Transverse colon (tissue), 4 donors: ENCODE measurements at regions not wholly inside any gene's neighbourhood (a gene's known extent, or its start where the extent isn't known, plus 50 kb on each side); places are given as distances from the start of the nearest gene placed in this dataset.

Experiments
- CTCF ChIP-seq, 5 experiments: fragments of 200-600 bp in 3 of 5; fragments of 450-650 bp in 2 of 5; sonication (generic) in 3 of 5; IDR thresholded peaks; 1 replicate in 2 of 5; 2 replicates in 3 of 5; pipeline ENCODE4 v1.5.1; 2016 to 2017; ENCODE audit warnings: antibody characterized with exemption in 5 of 5, inconsistent platforms in 3 of 5, mild to moderate bottlenecking in 2 of 5, moderate library complexity in 1 of 5
- EP300 ChIP-seq: sonication (generic); formaldehyde crosslinking; IDR thresholded peaks from one replicate; pipeline ENCODE4 v1.6.1; 2017; ENCODE audit warnings: antibody characterized with exemption, low read depth
- POLR2AphosphoS5 ChIP-seq, 3 donors: sonication (generic); formaldehyde crosslinking; IDR thresholded peaks; one replicate each; pipeline ENCODE4 v1.6.1; 2016; ENCODE audit warnings: antibody characterized with exemption in 3 of 3

- TF ChIP-seq CTCF (IDR thresholded peaks at IDR 0.05) (no peak), EP300 (no peak), POLR2AphosphoS5 (IDR thresholded peaks at IDR 0.05) (no peak)
These were observed 123.1 kb downstream of the POLR1F start for GRCh38 chr7:19585761-19586160.
